Chondrocyte (in vitro differentiated cells): ENCODE measurements at regions not wholly inside any gene's neighbourhood (a gene's known extent, or its start where the extent isn't known, plus 50 kb on each side); places are given as distances from the start of the nearest gene placed in this dataset.

Experiments used
- DNase-seq: peaks from one replicate; pipeline ENCODE4 v3.0.0; 2021; ENCODE audit warnings: mixed read lengths, low spot score
- H3K27ac Mint-ChIP-seq: one replicate; pipeline ENCODE4 v1.8.0; 2021; ENCODE audit warnings: mild to moderate bottlenecking, moderate library complexity, mixed read lengths; ENCODE audit not compliant: unreplicated experiment
- H3K27me3 Mint-ChIP-seq: 2 replicates; pipeline ENCODE4 v1.8.0; 2021; ENCODE audit warnings: low read depth, mixed read lengths
- H3K36me3 Mint-ChIP-seq: 2 replicates; pipeline ENCODE4 v1.8.0; 2021; ENCODE audit warnings: low read depth, mixed read lengths
- H3K4me1 Mint-ChIP-seq: 2 replicates; pipeline ENCODE4 v1.8.0; 2021; ENCODE audit warnings: low read depth, mild to moderate bottlenecking, mixed read lengths
- H3K4me3 Mint-ChIP-seq: one replicate; pipeline ENCODE4 v1.8.0; 2021; ENCODE audit warnings: mild to moderate bottlenecking, moderate library complexity, mixed read lengths; ENCODE audit not compliant: unreplicated experiment
- H3K9me3 Mint-ChIP-seq: 2 replicates; pipeline ENCODE4 v1.8.0; 2021; ENCODE audit warnings: low read depth, mixed read lengths
- CTCF ChIP-seq: fragments of 200-600 bp; sonication (generic); IDR thresholded peaks from 2 replicates; pipeline ENCODE4 v1.5.0; 2021; ENCODE audit warnings: antibody characterized with exemption, mild to moderate bottlenecking, moderate library complexity

GRCh38 chr6:22001396-22002027 is 295.3 kb downstream of the PRL start:
- H3K9me3 Mint-ChIP-seq: peaks cover 2% of the 10 kb centered on the region
- H3K27ac Mint-ChIP-seq: peak overlapping the region; percentile 32
- peaks cover 61% of the 10 kb centered on the region for H3K4me1 Mint-ChIP-seq
- H3K4me3 Mint-ChIP-seq: no peak overlapping the region
- no peak for TF ChIP-seq CTCF
- no peaks in the 10 kb centered on the region for H3K36me3 Mint-ChIP-seq
- DNase-seq: no peak
- H3K27me3 Mint-ChIP-seq: no peaks in the 10 kb centered on the region

- Mint-ChIP-seq H3K27ac (peak overlapping the region; percentile 60), H3K4me1 (peaks cover 43% of the 10 kb centered on the region), H3K36me3 (no peaks in the 10 kb centered on the region), H3K27me3 (no peaks in the 10 kb centered on the region), H3K9me3 (peaks cover 2% of the 10 kb centered on the region), H3K4me3 (no peak overlapping the region)
- DNase-seq: no peak
- no peak for TF ChIP-seq CTCF
These were observed 293.5 kb downstream of the PRL start for GRCh38 chr6:22003287-22003686.

- Mint-ChIP-seq H3K36me3 (no peaks in the 10 kb centered on the region), H3K27ac (no peak overlapping the region), H3K4me3 (no peak overlapping the region), H3K4me1 (peaks cover 13% of the 10 kb centered on the region), H3K27me3 (no peaks in the 10 kb centered on the region), H3K9me3 (peaks cover 2% of the 10 kb centered on the region)
- DNase-seq: no peak
- no peak for TF ChIP-seq CTCF
These were observed 290.0 kb downstream of the PRL start for GRCh38 chr6:22006795-22007194.

- Mint-ChIP-seq H3K9me3 (peaks cover 2% of the 10 kb centered on the region), H3K36me3 (no peaks in the 10 kb centered on the region), H3K4me3 (no peak overlapping the region), H3K27ac (no peak overlapping the region), H3K27me3 (no peaks in the 10 kb centered on the region), H3K4me1 (peaks cover 12% of the 10 kb centered on the region)
- DNase-seq: no peak
- no peak for TF ChIP-seq CTCF
These were observed 289.4 kb downstream of the PRL start for GRCh38 chr6:22007469-22007868.

- TF ChIP-seq CTCF: no peak
- Mint-ChIP-seq H3K9me3 (peaks cover 2% of the 10 kb centered on the region), H3K27ac (no peak overlapping the region), H3K36me3 (no peaks in the 10 kb centered on the region), H3K27me3 (no peaks in the 10 kb centered on the region), H3K4me3 (no peak overlapping the region), H3K4me1 (peaks cover 9% of the 10 kb centered on the region)
- DNase-seq: no peak
These were observed 288.5 kb downstream of the PRL start for GRCh38 chr6:22008248-22008836.
